ENCODE measurements at regions not wholly inside any gene's neighbourhood (a gene's known extent, or its start where the extent isn't known, plus 50 kb on each side); places are given as distances from the start of the nearest gene placed in this dataset.
A peak's percentile ranks its signal among the peaks of the same experiment; 100 is the strongest.
"Not testable (repeated sequence)": the region's sequence is repeated elsewhere in the genome, so short reads cannot be mapped to it uniquely, and the experiment has no call there.

- in situ Hi-C loops (cut with HindIII; ENCODE audit: low sequenced_read_pairs); H3K4me3 ChIP-seq (ENCODE audit: low read depth, low read length); DNase-seq (ENCODE audit: low read depth): not testable (repeated sequence)
Measured at GRCh38 chr15:28789401-28790114, 58.9 kb downstream of the GOLGA6L7 start.

GRCh38 chr15:28788649-28789400, 59.6 kb downstream of the GOLGA6L7 start:
- H3K4me3 ChIP-seq (ENCODE audit: low read depth, low read length); in situ Hi-C loops (cut with HindIII; ENCODE audit: low sequenced_read_pairs); DNase-seq (ENCODE audit: low read depth): not testable (repeated sequence)

- H3K4me3 ChIP-seq (ENCODE audit: low read depth, low read length); in situ Hi-C loops (cut with HindIII; ENCODE audit: low sequenced_read_pairs); DNase-seq (ENCODE audit: low read depth): not testable (repeated sequence)
Measured at GRCh38 chr15:28788176-28788575, 60.3 kb downstream of the GOLGA6L7 start.

GRCh38 chr15:28786521-28786920, 61.9 kb downstream of the GOLGA6L7 start:
- peak; percentile 2 for DNase-seq (ENCODE audit: low read depth)
- H3K4me3 ChIP-seq (ENCODE audit: low read depth, low read length) = no peak overlapping the region
- in situ Hi-C loops (cut with HindIII; ENCODE audit: low sequenced_read_pairs) = no loop called here
- TF ChIP-seq, protein P1, sequence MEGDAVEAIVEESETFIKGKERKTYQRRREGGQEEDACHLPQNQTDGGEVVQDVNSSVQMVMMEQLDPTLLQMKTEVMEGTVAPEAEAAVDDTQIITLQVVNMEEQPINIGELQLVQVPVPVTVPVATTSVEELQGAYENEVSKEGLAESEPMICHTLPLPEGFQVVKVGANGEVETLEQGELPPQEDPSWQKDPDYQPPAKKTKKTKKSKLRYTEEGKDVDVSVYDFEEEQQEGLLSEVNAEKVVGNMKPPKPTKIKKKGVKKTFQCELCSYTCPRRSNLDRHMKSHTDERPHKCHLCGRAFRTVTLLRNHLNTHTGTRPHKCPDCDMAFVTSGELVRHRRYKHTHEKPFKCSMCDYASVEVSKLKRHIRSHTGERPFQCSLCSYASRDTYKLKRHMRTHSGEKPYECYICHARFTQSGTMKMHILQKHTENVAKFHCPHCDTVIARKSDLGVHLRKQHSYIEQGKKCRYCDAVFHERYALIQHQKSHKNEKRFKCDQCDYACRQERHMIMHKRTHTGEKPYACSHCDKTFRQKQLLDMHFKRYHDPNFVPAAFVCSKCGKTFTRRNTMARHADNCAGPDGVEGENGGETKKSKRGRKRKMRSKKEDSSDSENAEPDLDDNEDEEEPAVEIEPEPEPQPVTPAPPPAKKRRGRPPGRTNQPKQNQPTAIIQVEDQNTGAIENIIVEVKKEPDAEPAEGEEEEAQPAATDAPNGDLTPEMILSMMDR (IDR thresholded peaks at IDR 0.05; ENCODE audit: low read depth, low read length, missing control alignments) = no peak

DNA sequence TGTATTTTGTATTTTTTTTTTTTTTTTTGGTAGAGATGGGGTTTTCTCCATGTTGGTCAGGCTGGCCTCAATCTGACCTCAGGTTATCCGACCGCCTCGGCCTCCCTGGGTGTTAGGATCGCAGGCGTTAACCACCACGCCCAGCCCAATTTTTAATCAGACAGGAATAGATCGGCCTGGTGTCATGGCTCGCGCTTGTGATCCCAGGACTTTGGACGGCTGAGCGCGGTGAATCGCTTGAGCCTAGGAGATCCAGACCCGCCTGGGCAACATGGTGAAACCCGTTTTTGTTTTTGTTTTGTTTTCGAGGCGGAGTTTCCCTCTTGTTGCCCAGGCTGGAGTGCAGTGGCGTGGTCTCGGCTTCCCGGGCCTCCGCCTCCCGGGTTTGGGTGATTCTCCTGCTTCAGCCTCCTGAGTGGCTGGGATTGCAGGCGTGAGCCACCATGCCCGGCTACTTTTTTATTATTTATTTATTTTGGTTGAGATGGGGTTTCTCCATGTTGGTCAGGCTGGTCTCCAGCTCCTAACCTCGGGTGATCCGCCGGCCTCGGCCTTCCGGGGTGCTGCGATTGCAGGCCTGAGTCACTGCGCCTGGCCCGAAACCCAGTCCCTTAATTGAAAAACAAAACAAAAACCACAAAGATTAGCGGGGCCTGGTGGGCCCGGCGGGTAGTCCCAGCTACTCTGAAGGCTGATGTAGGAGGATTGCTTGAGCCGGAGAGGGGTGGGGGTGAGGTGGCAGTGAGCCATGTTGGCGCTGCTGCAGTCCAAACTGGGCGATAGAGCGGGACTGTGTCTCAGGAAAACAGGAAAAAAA, 63.9 kb downstream of the GOLGA6L7 start:
- H3K4me3 ChIP-seq (ENCODE audit: low read depth, low read length); in situ Hi-C loops (cut with HindIII; ENCODE audit: low sequenced_read_pairs): not testable (repeated sequence)
- DNase-seq (ENCODE audit: low read depth) = peak; percentile 0

GRCh38 chr15:28783873-28784272, 64.6 kb downstream of the GOLGA6L7 start:
- no peak for DNase-seq (ENCODE audit: low read depth)
- in situ Hi-C loops (cut with HindIII; ENCODE audit: low sequenced_read_pairs) = no loop called here
- TF ChIP-seq, protein P1 (IDR thresholded peaks at IDR 0.05; ENCODE audit: low read depth, low read length, missing control alignments) = no peak
- no peak overlapping the region for H3K4me3 ChIP-seq (ENCODE audit: low read depth, low read length)

- H3K4me3 ChIP-seq (ENCODE audit: low read depth, low read length) = no peak overlapping the region
- DNase-seq (ENCODE audit: low read depth) = no peak
- in situ Hi-C loops (cut with HindIII; ENCODE audit: low sequenced_read_pairs) = no loop called here
- TF ChIP-seq, protein P1 (IDR thresholded peaks at IDR 0.05; ENCODE audit: low read depth, low read length, missing control alignments) = no peak
Measured at GRCh38 chr15:28783466-28783865, 65.0 kb downstream of the GOLGA6L7 start.

GRCh38 chr15:28778397-28778796, 66.2 kb upstream of the GOLGA8M start:
- DNase-seq (ENCODE audit: low read depth); in situ Hi-C loops (cut with HindIII; ENCODE audit: low sequenced_read_pairs): not testable (repeated sequence)

GRCh38 chr15:28772857-28773256, 60.6 kb upstream of the GOLGA8M start:
- DNase-seq (ENCODE audit: low read depth); in situ Hi-C loops (cut with HindIII; ENCODE audit: low sequenced_read_pairs); H3K4me3 ChIP-seq (ENCODE audit: low read depth, low read length): not testable (repeated sequence)

More at GRCh38 chr15:28778397-28778796, 66.2 kb upstream of the GOLGA8M start:
- H3K4me3 ChIP-seq (ENCODE audit: low read depth, low read length) = not testable (repeated sequence)

Measured in astrocyte of the cerebellum (primary cell).